ENCODE measurements at regions not wholly inside any gene's neighbourhood (a gene's known extent, or its start where the extent isn't known, plus 50 kb on each side); places are given as distances from the start of the nearest gene placed in this dataset.
"Not testable (repeated sequence)": the region's sequence is repeated elsewhere in the genome, so short reads cannot be mapped to it uniquely, and the experiment has no call there.

GRCh38 chrX:943035-943434, 269.4 kb downstream of the CRLF2 start:
- no peak for DNase-seq

DNA sequence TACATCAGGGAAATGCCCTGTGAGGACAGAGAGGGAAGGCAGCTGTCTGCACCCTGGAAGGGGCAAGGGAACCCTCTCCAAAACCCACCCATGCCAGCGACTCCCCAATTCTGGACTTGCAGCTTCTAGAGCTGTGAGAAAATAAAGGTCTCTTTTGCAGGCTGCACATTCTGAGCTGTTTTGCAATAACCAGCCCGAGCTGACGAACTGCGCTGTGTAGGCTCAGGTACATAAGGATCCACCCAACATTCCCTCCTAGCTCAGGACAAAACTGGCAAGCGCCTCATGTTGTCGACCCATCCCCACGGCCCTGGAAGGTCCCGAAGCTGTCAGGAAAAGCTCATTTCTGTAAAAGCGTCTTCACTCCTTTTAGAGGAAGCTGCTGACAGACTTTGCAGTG, 271.8 kb downstream of the CRLF2 start:
- DNase-seq: no peak

- no peak for DNase-seq
Measured at GRCh38 chrX:936979-937769, 275.3 kb downstream of the CRLF2 start.

- DNase-seq: no peak
Measured at GRCh38 chrX:933611-934010, 278.8 kb downstream of the CRLF2 start.

DNA sequence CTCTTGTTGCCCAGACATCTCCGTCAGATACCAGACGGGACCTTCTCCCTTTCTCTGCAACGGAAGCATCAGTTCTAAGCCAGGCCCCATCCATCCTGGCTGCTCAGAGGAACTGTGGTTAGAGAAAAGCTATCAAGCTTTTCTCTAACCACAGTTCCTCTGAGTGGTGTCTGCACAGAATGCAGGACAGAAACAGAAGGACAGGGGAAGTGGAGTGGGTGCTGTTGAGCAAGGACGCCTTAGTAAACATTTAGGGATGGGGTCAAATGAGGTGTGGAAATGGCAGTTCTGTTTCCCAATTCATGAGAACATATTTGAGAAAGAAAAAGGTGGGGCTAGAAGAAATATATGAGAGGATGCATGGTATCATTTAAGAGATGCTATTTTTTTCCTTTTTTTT, 283.8 kb downstream of the CRLF2 start:
- DNase-seq: no peak

DNA sequence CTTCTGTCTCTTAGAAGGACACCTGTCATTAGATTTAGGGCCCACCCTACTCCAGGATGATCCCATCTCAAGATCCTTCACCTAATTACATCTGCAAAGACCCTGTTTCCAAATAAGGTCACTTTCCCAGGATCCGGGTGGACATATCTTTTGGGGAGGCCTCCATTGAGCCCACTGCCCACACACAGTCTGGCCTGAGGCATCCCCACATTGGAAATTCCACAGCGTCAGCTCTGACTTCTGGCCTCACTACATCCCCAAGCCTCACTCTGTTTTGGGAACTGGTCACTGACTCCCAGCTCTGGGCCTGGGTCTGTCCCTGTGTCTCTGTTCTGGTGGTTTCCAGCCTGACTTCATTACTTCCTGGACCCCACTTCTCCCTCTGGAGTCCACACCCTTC, 285.5 kb downstream of the CRLF2 start:
- no peak for DNase-seq

DNA sequence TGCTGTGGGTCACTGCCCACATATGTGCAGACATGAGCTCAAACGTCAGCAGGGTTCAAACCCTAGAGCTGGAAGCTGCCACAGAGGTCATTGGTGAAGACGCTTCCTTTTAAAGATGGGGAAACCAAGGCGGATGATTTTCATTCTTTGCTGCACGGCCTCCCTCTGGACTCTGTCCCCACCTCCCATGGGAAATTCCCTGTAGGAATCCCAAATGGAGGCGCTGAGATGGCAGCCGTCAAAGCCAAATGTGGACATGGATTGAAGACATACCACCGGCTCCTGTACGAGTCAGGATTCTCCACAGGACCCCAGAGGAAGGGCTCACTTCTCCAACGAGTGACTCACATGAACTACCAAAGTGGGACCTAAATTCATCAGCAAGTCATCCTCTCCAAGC, 286.4 kb downstream of the CRLF2 start:
- DNase-seq: no peak

GRCh38 chrX:925652-926061, 286.8 kb downstream of the CRLF2 start:
- DNase-seq: no peak

GRCh38 chrX:925094-925493, 287.4 kb downstream of the CRLF2 start:
- no peak for DNase-seq

- no peak for DNase-seq
Measured at GRCh38 chrX:924017-924416, 288.4 kb downstream of the CRLF2 start.

- no peak for DNase-seq
Measured at GRCh38 chrX:920234-920799, 289.7 kb downstream of the SHOX start.

DNA sequence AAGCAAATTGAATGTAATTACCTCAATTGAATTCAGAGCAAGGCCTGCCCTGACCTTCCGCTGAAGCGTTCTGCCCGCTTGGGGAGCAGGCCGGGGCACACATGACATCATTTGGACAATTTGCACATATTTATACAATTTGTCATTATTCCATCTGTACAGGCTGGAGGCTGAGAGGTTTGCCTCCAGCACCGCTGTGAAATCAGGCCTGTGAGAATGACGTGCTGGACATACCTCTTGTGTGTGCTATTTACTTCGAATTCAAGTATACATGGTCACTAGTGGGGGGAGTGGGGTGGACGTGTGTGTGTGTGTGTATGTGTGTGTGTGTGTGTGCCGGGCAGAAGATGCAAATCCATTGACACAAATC, 285.6 kb downstream of the SHOX start:
- DNase-seq: no peak

DNA sequence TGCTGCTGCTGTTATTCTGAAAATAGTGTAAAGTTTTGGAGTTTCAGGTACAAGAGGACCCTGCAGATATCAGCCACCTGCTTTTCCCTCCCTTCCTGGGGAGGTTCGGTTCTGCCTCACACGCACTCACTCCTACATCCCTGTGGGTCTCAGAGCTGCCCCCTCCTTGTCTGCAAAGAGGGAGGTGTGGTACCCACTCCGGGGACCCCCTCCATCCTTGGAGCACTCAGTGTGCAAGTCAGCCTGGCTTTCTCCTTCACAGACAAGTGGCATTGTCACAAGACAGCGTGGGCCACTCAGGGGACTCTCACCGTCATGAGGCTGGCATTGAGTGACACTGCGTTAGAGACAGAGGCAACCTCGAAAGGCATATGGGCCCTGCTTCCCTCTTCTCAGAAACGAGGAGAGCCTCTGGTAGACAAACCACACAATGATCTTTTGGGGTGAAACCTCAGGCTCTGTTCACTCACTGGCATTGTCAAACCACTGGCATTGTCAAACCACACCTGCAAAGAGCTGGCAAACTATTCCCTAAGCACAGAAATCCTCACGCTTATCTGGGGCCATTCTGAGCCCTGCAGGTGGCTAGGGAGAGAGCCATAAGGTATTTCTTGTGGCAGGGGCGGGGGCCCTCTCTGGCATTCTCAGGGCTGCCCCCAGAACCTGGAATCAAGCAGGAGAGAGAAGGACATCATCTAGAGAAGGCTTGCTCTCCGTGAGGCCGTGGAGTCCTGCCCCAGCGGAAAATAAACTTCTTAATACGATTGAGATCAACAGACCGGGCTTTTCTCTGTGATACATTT, 285.0 kb downstream of the SHOX start:
- no peak for DNase-seq

DNA sequence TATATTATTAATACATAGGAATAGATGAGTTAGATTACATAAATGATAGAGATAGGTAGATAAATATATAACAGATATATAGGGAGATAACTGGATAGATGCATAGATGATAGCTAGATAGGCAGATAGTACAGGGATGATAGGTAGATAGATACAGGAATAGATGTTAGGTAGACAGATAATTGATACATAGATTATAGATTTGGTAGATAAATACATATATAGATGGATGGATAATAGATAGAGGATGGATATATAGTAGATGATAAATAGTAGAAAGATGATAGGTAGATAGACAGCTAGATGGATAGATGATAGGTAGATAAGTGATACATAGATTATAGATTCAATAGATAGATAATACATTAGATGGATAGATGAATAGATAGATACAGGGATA, 283.6 kb downstream of the SHOX start:
- no peak for DNase-seq

DNA sequence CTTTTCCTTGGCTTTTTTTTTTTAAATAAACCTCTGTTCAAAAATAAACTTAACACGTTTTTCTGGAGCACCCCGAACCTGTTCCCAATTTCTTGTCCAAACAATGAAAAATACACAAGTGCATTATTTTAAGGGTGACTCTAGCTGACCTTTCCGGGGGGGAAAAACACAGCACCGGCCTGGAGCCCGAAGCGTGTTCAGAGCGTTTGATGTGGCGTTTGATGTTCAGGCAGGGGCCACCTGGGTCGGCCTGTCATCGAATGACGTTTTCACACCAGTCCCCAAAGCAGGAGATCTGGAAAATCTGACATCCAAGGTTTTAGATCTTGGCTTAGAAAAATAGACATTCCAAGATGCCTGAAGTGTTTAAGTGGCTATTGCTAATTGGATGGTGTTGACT, 282.1 kb downstream of the SHOX start:
- DNase-seq: no peak

- not testable (repeated sequence) for DNase-seq
Measured at GRCh38 chrX:909068-909467, 278.5 kb downstream of the SHOX start.

GRCh38 chrX:906586-906985, 276.0 kb downstream of the SHOX start:
- no peak for DNase-seq

- DNase-seq: no peak
Measured at GRCh38 chrX:905848-906566, 275.4 kb downstream of the SHOX start.

DNA sequence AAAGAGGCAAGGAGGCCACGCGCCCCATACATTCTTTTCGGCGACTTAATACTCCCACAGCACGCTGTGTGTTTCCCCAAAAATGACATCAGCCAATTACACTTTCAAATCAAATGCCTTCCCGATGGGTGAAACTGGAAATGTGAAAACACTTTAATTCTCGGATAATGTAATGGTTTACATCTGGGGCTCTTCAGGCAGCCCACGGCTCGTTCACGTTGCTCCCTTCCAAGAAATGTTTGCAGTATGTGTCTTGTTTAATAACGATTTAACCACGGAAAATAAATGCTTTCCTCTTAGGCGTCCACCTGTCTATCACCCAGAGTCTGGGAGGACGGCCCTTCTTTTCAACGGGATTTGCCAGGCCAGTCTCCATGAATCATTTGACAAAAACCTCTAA, 272.5 kb downstream of the SHOX start:
- DNase-seq: no peak

GRCh38 chrX:896256-896655, 265.7 kb downstream of the SHOX start:
- DNase-seq: no peak

GRCh38 chrX:889966-890651, 259.5 kb downstream of the SHOX start:
- no peak for DNase-seq

GRCh38 chrX:887724-888123, 257.1 kb downstream of the SHOX start:
- DNase-seq: not testable (repeated sequence)

DNA sequence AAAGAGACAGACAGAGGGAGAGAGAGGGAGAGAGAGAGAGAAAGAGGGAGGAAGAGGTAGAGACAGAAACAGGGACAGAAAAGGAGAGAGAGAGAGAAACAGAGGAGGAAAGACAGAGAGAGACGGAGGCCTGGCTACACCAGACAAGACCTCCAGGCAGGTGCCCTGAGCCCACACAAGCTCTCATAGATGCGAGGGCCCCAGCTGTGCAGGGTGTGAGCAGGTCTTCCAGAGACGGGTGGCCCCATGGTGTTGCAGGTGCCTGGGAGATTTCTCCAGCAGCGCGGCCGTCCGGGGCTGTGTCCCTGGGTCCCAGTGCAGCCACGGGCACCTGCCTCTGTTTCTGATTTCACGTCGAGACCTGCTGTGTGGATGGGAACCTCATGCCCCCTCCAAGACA, 253.0 kb downstream of the SHOX start:
- DNase-seq: no peak

All from NCI-H1092 (cell line).